ENCODE measurements at regions not wholly inside any gene's neighbourhood (a gene's known extent, or its start where the extent isn't known, plus 50 kb on each side); places are given as distances from the start of the nearest gene placed in this dataset.

DNA sequence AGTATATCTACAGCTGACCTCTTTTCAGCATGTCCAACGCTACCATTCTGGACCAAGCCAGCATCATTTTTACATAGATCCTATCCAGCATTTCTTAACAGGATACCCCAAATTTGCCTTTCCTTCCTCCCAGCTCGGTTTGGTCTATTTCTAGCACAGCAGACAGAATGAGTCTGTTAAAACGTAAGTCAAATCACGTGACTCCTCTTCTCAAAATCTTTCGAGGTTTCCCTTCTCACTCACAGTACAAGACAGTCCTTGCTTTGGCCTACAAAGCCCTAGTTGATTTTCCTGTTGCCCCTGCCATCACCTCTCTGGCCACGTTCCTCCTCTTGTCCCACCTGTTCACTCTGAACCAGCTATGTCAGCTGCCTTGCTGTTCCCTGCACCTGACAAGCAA is 711.7 kb downstream of the SORCS3 start:
- no peak for DNase-seq

DNA sequence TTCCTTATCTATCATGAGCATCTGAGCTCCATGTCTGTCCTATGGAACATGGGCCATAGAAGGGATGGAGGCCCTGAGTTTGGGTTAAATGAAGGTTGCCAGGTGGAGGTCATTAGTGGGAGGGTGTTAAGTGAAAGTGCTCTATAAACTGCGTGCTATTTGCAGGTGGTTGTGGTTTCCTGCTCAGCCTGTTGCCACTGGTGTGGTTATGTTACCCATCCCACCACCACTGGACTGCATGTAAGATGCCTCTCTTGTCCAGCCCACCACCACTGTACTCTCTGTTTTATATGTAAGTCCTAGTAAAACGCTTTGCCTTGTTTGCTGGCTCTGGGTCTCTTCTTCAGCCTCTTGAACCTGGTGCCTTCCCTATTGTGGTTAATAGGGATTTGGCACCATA is 711.2 kb downstream of the SORCS3 start:
- no peak for TF ChIP-seq EZH2phosphoT487 (IDR thresholded peaks at IDR 0.05; ENCODE audit: low read length)
- TF ChIP-seq, protein P1, sequence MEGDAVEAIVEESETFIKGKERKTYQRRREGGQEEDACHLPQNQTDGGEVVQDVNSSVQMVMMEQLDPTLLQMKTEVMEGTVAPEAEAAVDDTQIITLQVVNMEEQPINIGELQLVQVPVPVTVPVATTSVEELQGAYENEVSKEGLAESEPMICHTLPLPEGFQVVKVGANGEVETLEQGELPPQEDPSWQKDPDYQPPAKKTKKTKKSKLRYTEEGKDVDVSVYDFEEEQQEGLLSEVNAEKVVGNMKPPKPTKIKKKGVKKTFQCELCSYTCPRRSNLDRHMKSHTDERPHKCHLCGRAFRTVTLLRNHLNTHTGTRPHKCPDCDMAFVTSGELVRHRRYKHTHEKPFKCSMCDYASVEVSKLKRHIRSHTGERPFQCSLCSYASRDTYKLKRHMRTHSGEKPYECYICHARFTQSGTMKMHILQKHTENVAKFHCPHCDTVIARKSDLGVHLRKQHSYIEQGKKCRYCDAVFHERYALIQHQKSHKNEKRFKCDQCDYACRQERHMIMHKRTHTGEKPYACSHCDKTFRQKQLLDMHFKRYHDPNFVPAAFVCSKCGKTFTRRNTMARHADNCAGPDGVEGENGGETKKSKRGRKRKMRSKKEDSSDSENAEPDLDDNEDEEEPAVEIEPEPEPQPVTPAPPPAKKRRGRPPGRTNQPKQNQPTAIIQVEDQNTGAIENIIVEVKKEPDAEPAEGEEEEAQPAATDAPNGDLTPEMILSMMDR (IDR thresholded peaks at IDR 0.05; ENCODE audit: low read length) = no peak
- TF ChIP-seq EZH2 (optimal IDR thresholded peaks at IDR 0.05; ENCODE audit: low read depth, low read length) = no peak
- Histone ChIP-seq H3K9ac (ENCODE audit: low read length) (no peak overlapping the region), H3K9me2 (replicated peaks; ENCODE audit: insufficient read depth, low read length) (no peaks in the 10 kb centered on the region), H3K36me3 (replicated peaks; ENCODE audit: insufficient read depth, low read length) (no peaks in the 10 kb centered on the region), H3K27me3 (replicated peaks; ENCODE audit: insufficient read depth, low read length) (no peaks in the 10 kb centered on the region), H3K4me1 (ENCODE audit: low read length) (0 out of 2 replicates have a peak, but pooled peaks cover 9% of the 10 kb centered on the region), H4K20me1 (ENCODE audit: insufficient read depth, low read length) (no peaks in the 10 kb centered on the region), H3F3A (ENCODE audit: insufficient read depth, low read length) (no peaks in the 10 kb centered on the region), H3K4me2 (ENCODE audit: low read depth, low read length) (no peak overlapping the region), H3K27ac (ENCODE audit: low read length) (no peak overlapping the region), H3K79me2 (ENCODE audit: low read length) (no peaks in the 10 kb centered on the region), H3K4me3 (ENCODE audit: low read length) (no peak overlapping the region), H2AFZ (ENCODE audit: low read length) (no peak overlapping the region), H3K9me3 (replicated peaks; ENCODE audit: insufficient read depth, low read length) (no peaks in the 10 kb centered on the region)
- peak; percentile 57 for DNase-seq

More for the DNA sequence above, 711.7 kb downstream of the SORCS3 start:
- no peak overlapping the region for H3K9ac ChIP-seq (ENCODE audit: low read length)
- H3K4me1 ChIP-seq (ENCODE audit: low read length) = 0 out of 2 replicates have a peak, but pooled peaks cover 9% of the 10 kb centered on the region
- no peak overlapping the region for H3K4me2 ChIP-seq (ENCODE audit: low read depth, low read length)
- H3K9me2 ChIP-seq (replicated peaks; ENCODE audit: insufficient read depth, low read length) = no peaks in the 10 kb centered on the region
- H3K27ac ChIP-seq (ENCODE audit: low read length) = no peak overlapping the region
- no peaks in the 10 kb centered on the region for H3F3A ChIP-seq (ENCODE audit: insufficient read depth, low read length)
- H3K27me3 ChIP-seq (replicated peaks; ENCODE audit: insufficient read depth, low read length) = no peaks in the 10 kb centered on the region
- no peak overlapping the region for H3K4me3 ChIP-seq (ENCODE audit: low read length)
- H3K36me3 ChIP-seq (replicated peaks; ENCODE audit: insufficient read depth, low read length) = no peaks in the 10 kb centered on the region
- H2AFZ ChIP-seq (ENCODE audit: low read length) = no peak overlapping the region
- no peaks in the 10 kb centered on the region for H4K20me1 ChIP-seq (ENCODE audit: insufficient read depth, low read length)
- no peaks in the 10 kb centered on the region for H3K79me2 ChIP-seq (ENCODE audit: low read length)
- H3K9me3 ChIP-seq (replicated peaks; ENCODE audit: insufficient read depth, low read length) = no peaks in the 10 kb centered on the region
- TF ChIP-seq, protein P1 (IDR thresholded peaks at IDR 0.05; ENCODE audit: low read length) = no peak
- no peak for TF ChIP-seq EZH2 (optimal IDR thresholded peaks at IDR 0.05; ENCODE audit: low read depth, low read length)
- TF ChIP-seq EZH2phosphoT487 (IDR thresholded peaks at IDR 0.05; ENCODE audit: low read length) = no peak

DNA sequence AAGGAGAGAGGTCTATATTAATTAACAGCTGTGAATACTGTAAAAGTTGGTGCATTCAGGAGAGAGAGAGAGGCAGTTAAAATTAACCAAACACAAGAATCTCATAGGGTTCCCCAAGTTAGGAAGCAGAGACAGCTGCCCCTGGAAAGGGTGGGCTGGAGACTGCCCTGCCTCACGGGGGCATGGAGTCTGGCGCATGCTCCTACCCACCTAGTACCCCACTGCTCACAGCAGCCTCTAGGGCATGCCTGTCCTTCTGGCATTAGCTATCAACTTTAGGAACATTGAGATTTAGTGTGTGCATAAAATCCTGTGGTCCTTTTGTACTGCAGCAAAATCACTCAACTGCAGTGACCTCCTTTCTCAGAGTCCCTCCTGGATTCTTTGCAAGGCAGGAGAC is 710.1 kb downstream of the SORCS3 start:
- Histone ChIP-seq H3K4me1 (ENCODE audit: low read length) (0 out of 2 replicates have a peak, but pooled peaks cover 9% of the 10 kb centered on the region), H3K9me3 (replicated peaks; ENCODE audit: insufficient read depth, low read length) (no peaks in the 10 kb centered on the region), H3K9me2 (replicated peaks; ENCODE audit: insufficient read depth, low read length) (no peaks in the 10 kb centered on the region), H3K4me2 (ENCODE audit: low read depth, low read length) (no peak overlapping the region), H3K27ac (ENCODE audit: low read length) (no peak overlapping the region), H3K4me3 (ENCODE audit: low read length) (no peak overlapping the region), H3K27me3 (replicated peaks; ENCODE audit: insufficient read depth, low read length) (no peaks in the 10 kb centered on the region), H4K20me1 (ENCODE audit: insufficient read depth, low read length) (no peaks in the 10 kb centered on the region), H3F3A (ENCODE audit: insufficient read depth, low read length) (no peaks in the 10 kb centered on the region), H3K36me3 (replicated peaks; ENCODE audit: insufficient read depth, low read length) (no peaks in the 10 kb centered on the region), H2AFZ (ENCODE audit: low read length) (no peak overlapping the region), H3K9ac (ENCODE audit: low read length) (no peak overlapping the region), H3K79me2 (ENCODE audit: low read length) (no peaks in the 10 kb centered on the region)
- TF ChIP-seq EZH2 (optimal IDR thresholded peaks at IDR 0.05; ENCODE audit: low read depth, low read length) (no peak), EZH2phosphoT487 (IDR thresholded peaks at IDR 0.05; ENCODE audit: low read length) (no peak)
- TF ChIP-seq, protein P1 (IDR thresholded peaks at IDR 0.05; ENCODE audit: low read length) = no peak
- DNase-seq = no peak

Measured in MM.1S (cell line).